GM23338 (cell line): ENCODE measurements at regions not wholly inside any gene's neighbourhood (a gene's known extent, or its start where the extent isn't known, plus 50 kb on each side); places are given as distances from the start of the nearest gene placed in this dataset.

Experiments used
- CREB1 ChIP-seq: fragments of 250-450 bp; sonication (Bioruptor Pico); IDR thresholded peaks from 2 replicates; pipeline ENCODE4 v1.5.0; 2020; ENCODE audit warnings: low read depth, mild to moderate bottlenecking, moderate library complexity
- EZH2 ChIP-seq: fragments of 200-600 bp; sonication (generic); IDR thresholded peaks from one replicate; pipeline ENCODE4 v1.8.0; 2017; ENCODE audit warnings: antibody characterized with exemption, mild to moderate bottlenecking, low read depth; ENCODE audit not compliant: unreplicated experiment
- EZH2phosphoT487 ChIP-seq: fragments of 200-600 bp; sonication (generic); IDR thresholded peaks from one replicate; pipeline ENCODE4 v1.8.1; 2018; ENCODE audit warnings: antibody characterized with exemption; ENCODE audit not compliant: unreplicated experiment
- JUNB ChIP-seq: IDR thresholded peaks from one replicate; pipeline ENCODE4 v1.6.1; 2016; ENCODE audit warnings: antibody characterized with exemption; ENCODE audit not compliant: unreplicated experiment
- NANOG ChIP-seq: IDR thresholded peaks from 2 replicates; pipeline ENCODE4 v1.6.1; 2016; ENCODE audit warnings: antibody characterized with exemption, borderline replicate concordance
- POLR2AphosphoS5 ChIP-seq: IDR thresholded peaks from 2 replicates; pipeline ENCODE4 v1.6.1; 2016; ENCODE audit warnings: antibody characterized with exemption, low read depth
- STAT1 ChIP-seq: IDR thresholded peaks from one replicate; pipeline ENCODE4 v1.6.1; 2016; ENCODE audit warnings: antibody characterized with exemption; ENCODE audit not compliant: unreplicated experiment
- ZNF114 ChIP-seq: fragments of 250-450 bp; sonication (Bioruptor Pico); IDR thresholded peaks from 2 replicates; pipeline ENCODE4 v1.5.0; 2020; ENCODE audit warnings: mild to moderate bottlenecking, moderate library complexity
- ZNF331 ChIP-seq: fragments of 250-450 bp; sonication (Bioruptor Pico); IDR thresholded peaks from 2 replicates; pipeline ENCODE4 v1.5.0; 2020; ENCODE audit warnings: low read depth, mild to moderate bottlenecking, moderate library complexity
- TF ChIP-seq, protein P1 (sequence below), 2 experiments: fragments of 200-600 bp in 1 of 2; sonication (generic) in 1 of 2; conservative IDR thresholded peaks; 2 replicates each; pipeline versions ENCODE4 v1.5.1 to v1.6.1; 2016 to 2017; ENCODE audit warnings: antibody characterized with exemption in 2 of 2, low read depth in 2 of 2, mild to moderate bottlenecking in 2 of 2, moderate library complexity in 1 of 2
- TF ChIP-seq, protein P2 (sequence below): IDR thresholded peaks from one replicate; pipeline ENCODE4 v1.6.1; 2018; ENCODE audit warnings: antibody characterized with exemption; ENCODE audit not compliant: unreplicated experiment
- TF ChIP-seq, protein P3 (sequence below): IDR thresholded peaks from 2 replicates; pipeline ENCODE4 v1.6.1; 2016; ENCODE audit warnings: antibody characterized with exemption

DNA sequence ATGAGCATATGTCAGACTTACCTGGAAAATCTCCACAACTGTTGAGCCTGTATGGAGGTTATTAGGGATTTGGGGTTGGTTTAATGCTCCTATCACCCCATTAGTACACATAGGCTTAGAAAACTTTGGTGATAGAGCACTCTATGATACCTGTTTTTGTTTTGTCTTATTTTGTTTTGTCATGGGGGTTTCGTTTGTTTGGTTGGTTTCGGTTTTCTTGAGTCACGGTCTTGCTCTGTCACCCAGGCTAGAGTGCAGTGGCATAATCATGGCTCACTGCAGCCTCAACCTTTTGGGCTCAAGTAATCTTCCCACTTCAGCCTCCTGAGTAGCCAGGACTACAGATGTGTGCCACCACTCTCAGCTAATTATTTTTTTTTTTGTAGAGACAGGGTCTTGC, 70.0 kb downstream of the MZT1 start:
- TF ChIP-seq, protein P1, sequence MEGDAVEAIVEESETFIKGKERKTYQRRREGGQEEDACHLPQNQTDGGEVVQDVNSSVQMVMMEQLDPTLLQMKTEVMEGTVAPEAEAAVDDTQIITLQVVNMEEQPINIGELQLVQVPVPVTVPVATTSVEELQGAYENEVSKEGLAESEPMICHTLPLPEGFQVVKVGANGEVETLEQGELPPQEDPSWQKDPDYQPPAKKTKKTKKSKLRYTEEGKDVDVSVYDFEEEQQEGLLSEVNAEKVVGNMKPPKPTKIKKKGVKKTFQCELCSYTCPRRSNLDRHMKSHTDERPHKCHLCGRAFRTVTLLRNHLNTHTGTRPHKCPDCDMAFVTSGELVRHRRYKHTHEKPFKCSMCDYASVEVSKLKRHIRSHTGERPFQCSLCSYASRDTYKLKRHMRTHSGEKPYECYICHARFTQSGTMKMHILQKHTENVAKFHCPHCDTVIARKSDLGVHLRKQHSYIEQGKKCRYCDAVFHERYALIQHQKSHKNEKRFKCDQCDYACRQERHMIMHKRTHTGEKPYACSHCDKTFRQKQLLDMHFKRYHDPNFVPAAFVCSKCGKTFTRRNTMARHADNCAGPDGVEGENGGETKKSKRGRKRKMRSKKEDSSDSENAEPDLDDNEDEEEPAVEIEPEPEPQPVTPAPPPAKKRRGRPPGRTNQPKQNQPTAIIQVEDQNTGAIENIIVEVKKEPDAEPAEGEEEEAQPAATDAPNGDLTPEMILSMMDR (conservative IDR thresholded peaks at IDR 0.05; ENCODE audit: low read depth in 2 of 2): no peak
- TF ChIP-seq EZH2: no peak
- no peak for TF ChIP-seq EZH2phosphoT487
- TF ChIP-seq POLR2AphosphoS5: no peak
- TF ChIP-seq CREB1 (CRISPR knock-in tag): no peak
- no peak for TF ChIP-seq JUNB
- TF ChIP-seq, protein P2, sequence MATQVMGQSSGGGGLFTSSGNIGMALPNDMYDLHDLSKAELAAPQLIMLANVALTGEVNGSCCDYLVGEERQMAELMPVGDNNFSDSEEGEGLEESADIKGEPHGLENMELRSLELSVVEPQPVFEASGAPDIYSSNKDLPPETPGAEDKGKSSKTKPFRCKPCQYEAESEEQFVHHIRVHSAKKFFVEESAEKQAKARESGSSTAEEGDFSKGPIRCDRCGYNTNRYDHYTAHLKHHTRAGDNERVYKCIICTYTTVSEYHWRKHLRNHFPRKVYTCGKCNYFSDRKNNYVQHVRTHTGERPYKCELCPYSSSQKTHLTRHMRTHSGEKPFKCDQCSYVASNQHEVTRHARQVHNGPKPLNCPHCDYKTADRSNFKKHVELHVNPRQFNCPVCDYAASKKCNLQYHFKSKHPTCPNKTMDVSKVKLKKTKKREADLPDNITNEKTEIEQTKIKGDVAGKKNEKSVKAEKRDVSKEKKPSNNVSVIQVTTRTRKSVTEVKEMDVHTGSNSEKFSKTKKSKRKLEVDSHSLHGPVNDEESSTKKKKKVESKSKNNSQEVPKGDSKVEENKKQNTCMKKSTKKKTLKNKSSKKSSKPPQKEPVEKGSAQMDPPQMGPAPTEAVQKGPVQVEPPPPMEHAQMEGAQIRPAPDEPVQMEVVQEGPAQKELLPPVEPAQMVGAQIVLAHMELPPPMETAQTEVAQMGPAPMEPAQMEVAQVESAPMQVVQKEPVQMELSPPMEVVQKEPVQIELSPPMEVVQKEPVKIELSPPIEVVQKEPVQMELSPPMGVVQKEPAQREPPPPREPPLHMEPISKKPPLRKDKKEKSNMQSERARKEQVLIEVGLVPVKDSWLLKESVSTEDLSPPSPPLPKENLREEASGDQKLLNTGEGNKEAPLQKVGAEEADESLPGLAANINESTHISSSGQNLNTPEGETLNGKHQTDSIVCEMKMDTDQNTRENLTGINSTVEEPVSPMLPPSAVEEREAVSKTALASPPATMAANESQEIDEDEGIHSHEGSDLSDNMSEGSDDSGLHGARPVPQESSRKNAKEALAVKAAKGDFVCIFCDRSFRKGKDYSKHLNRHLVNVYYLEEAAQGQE: no peak
- TF ChIP-seq, protein P3, sequence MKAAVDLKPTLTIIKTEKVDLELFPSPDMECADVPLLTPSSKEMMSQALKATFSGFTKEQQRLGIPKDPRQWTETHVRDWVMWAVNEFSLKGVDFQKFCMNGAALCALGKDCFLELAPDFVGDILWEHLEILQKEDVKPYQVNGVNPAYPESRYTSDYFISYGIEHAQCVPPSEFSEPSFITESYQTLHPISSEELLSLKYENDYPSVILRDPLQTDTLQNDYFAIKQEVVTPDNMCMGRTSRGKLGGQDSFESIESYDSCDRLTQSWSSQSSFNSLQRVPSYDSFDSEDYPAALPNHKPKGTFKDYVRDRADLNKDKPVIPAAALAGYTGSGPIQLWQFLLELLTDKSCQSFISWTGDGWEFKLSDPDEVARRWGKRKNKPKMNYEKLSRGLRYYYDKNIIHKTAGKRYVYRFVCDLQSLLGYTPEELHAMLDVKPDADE: no peak
- no peak for TF ChIP-seq ZNF331 (CRISPR knock-in tag)
- no peak for TF ChIP-seq ZNF114 (CRISPR knock-in tag)
- no peak for TF ChIP-seq NANOG
- TF ChIP-seq STAT1: no peak
